ENCODE measurements at regions not wholly inside any gene's neighbourhood (a gene's known extent, or its start where the extent isn't known, plus 50 kb on each side); places are given as distances from the start of the nearest gene placed in this dataset.

- no peak for TF ChIP-seq CTCF (conservative IDR thresholded peaks at IDR 0.05)
- peak overlapping the region; percentile 81; the same call in 1 of the 2 replicates for H3K27ac ChIP-seq
These were observed 315.6 kb downstream of the DLEU7 start for GRCh38 chr13:50527612-50528509.

- peak overlapping the region; percentile 81 for H3K27ac ChIP-seq
- no peak for TF ChIP-seq CTCF (conservative IDR thresholded peaks at IDR 0.05)
These were observed 314.2 kb downstream of the DLEU7 start for GRCh38 chr13:50529154-50529882.

GRCh38 chr13:50531917-50532899, 311.3 kb downstream of the DLEU7 start:
- TF ChIP-seq CTCF (conservative IDR thresholded peaks at IDR 0.05): peak; percentile 78
- peak overlapping the region; percentile 81; the same call in 1 of the 2 replicates for H3K27ac ChIP-seq

- no peak overlapping the region for H3K27ac ChIP-seq
These were observed 308.4 kb downstream of the DLEU7 start for GRCh38 chr13:50535050-50535449.

GRCh38 chr13:50537029-50537428, 306.5 kb downstream of the DLEU7 start:
- no peak overlapping the region for H3K27ac ChIP-seq
- no peak for TF ChIP-seq CTCF (conservative IDR thresholded peaks at IDR 0.05)

More at GRCh38 chr13:50535050-50535449, 308.4 kb downstream of the DLEU7 start:
- no peak for TF ChIP-seq CTCF (conservative IDR thresholded peaks at IDR 0.05)

- no peak for TF ChIP-seq CTCF (conservative IDR thresholded peaks at IDR 0.05)
- no peak overlapping the region for H3K27ac ChIP-seq
These were observed 303.5 kb downstream of the DLEU7 start for GRCh38 chr13:50539791-50540530.
